K562 (cell line): ENCODE measurements at regions not wholly inside any gene's neighbourhood (a gene's known extent, or its start where the extent isn't known, plus 50 kb on each side); places are given as distances from the start of the nearest gene placed in this dataset.

Source experiments
- ATAC-seq: fragments of 200-7000 bp; cut with Tn5 transposase; 3 replicates; pipeline ENCODE4 v1.9.1; 2020; ENCODE audit warnings: moderate library complexity
- BruUV-seq: library from RNA; stranded (reverse); fragments of 400-500 nt; replicated peaks from 2 replicates; lab custom pipeline; 2021; lab: Mats Ljungman, UMichigan
- CTCF ChIA-PET: fragments of 300-600 bp; formaldehyde crosslinking; extraction: SDS; loops from one replicate; lab custom pipeline; 2021; ENCODE audit warnings: low intra/inter-chr PET ratio; lab: Yijun Ruan, JAX
- POLR2A ChIA-PET: fragments of 300-600, 350-650 bp; sonication (Branson Sonifier 250); formaldehyde crosslinking; extraction: SDS; loops from one replicate; lab custom pipeline; 2021; ENCODE audit warnings: antibody characterized with exemption, inconsistent platforms; lab: Yijun Ruan, JAX
- DNase-seq, 4 experiments: peaks; one replicate each; pipeline versions ENCODE4 v3.0.0 to v3.0.0-alpha.2; 2011 to 2018; ENCODE audit warnings: low spot score in 3 of 4, mixed read lengths in 3 of 4; ENCODE audit errors: extremely low read depth in 1 of 4
- FAIRE-seq: peaks from 2 replicates; lab custom pipeline; 2011; peaks lifted over from hg19 to GRCh38; lab: Jason Lieb, UNC
- H2AFZ ChIP-seq: 2 replicates; pipeline ENCODE4 v1.6.0; 2011; ENCODE audit warnings: low read depth, low read length, control low read depth, inconsistent platforms
- H3K27ac ChIP-seq: fragments of 200-600 bp; 3 replicates; pipeline ENCODE4 v1.8.0; 2011; ENCODE audit warnings: low read depth, mild to moderate bottlenecking, control low read depth, inconsistent platforms, low read length, moderate library complexity, mixed read lengths; ENCODE audit errors: extremely low read depth
- H3K27me3 ChIP-seq, 2 experiments: fragments of 300-600 bp in 1 of 2; 2 replicates in 1 of 2; 3 replicates in 1 of 2; pipeline versions ENCODE4 v1.6.0 to v1.8.0; 2011; ENCODE audit warnings: inconsistent platforms in 2 of 2, low read length in 2 of 2, mild to moderate bottlenecking in 1 of 2, mixed read lengths in 1 of 2, moderate library complexity in 1 of 2; ENCODE audit not compliant: control insufficient read depth in 2 of 2, insufficient read depth in 2 of 2
- H3K36me3 ChIP-seq: fragments of 300-600 bp; 3 replicates; pipeline ENCODE4 v1.8.0; 2011; ENCODE audit warnings: mild to moderate bottlenecking, low read length, inconsistent platforms; ENCODE audit not compliant: control insufficient read depth, insufficient read depth
- H3K4me1 ChIP-seq, 2 experiments: fragments of 200-600 bp in 1 of 2; replicated peaks in 1 of 2; 2 replicates in 1 of 2; 3 replicates in 1 of 2; pipeline versions ENCODE4 v1.5.1 to v1.8.0; 2011; ENCODE audit warnings: inconsistent platforms in 2 of 2, low read length in 2 of 2, mild to moderate bottlenecking in 1 of 2, mixed read lengths in 1 of 2, moderate library complexity in 1 of 2; ENCODE audit not compliant: control insufficient read depth in 2 of 2, insufficient read depth in 2 of 2
- H3K4me2 ChIP-seq: 2 replicates; pipeline ENCODE4 v1.6.1; 2011; ENCODE audit warnings: low read length, control low read depth, inconsistent platforms, mixed read lengths; ENCODE audit not compliant: insufficient read depth
- H3K4me3 ChIP-seq: fragments of 200-600 bp; sonication (generic), shearing (Covaris generic); 2 replicates; pipeline ENCODE4 v1.5.1; 2016; ENCODE audit warnings: control low read depth, inconsistent platforms
- H3K79me2 ChIP-seq: fragments of 200-600 bp; 3 replicates; pipeline ENCODE4 v1.8.0; 2011; ENCODE audit warnings: low read length, inconsistent platforms; ENCODE audit not compliant: control insufficient read depth, insufficient read depth
- H3K9ac ChIP-seq, 2 experiments: 2 replicates each; pipeline versions ENCODE4 v1.6.0 to v1.6.1; 2011; ENCODE audit warnings: low read depth in 2 of 2, low read length in 2 of 2, control low read depth in 1 of 2, inconsistent platforms in 1 of 2, mild to moderate bottlenecking in 1 of 2, mixed read lengths in 1 of 2; ENCODE audit not compliant: insufficient read depth in 1 of 2
- H3K9me1 ChIP-seq: one replicate; pipeline ENCODE4 v1.6.0; 2011; ENCODE audit warnings: inconsistent platforms, mild to moderate bottlenecking, low read length, moderate library complexity; ENCODE audit not compliant: control insufficient read depth, insufficient read depth
- H3K9me3 ChIP-seq: replicated peaks from 2 replicates; pipeline ENCODE4 v1.5.1; 2011; ENCODE audit warnings: low read depth, low read length, inconsistent platforms; ENCODE audit not compliant: control insufficient read depth, insufficient read depth
- H4K20me1 ChIP-seq: replicated peaks from 2 replicates; pipeline ENCODE4 v1.6.1; 2011; ENCODE audit warnings: low read length, inconsistent platforms, mixed read lengths; ENCODE audit not compliant: control insufficient read depth, insufficient read depth
- ARHGAP35 ChIP-seq: fragments of 450-650 bp; IDR thresholded peaks from 2 replicates; pipeline ENCODE4 v1.6.1; 2018; ENCODE audit not compliant: partially characterized antibody
- BCLAF1 ChIP-seq, 2 experiments: fragments of 450-650 bp in 1 of 2; IDR thresholded peaks; 2 replicates each; pipeline ENCODE4 v1.6.1; 2011 to 2017; ENCODE audit warnings: low read depth in 2 of 2, antibody characterized with exemption in 1 of 2, borderline replicate concordance in 1 of 2, low read length in 1 of 2, mild to moderate bottlenecking in 1 of 2, mixed read lengths in 1 of 2; ENCODE audit not compliant: control insufficient read depth in 1 of 2
- CTCF ChIP-seq, 3 experiments: IDR thresholded peaks in 2 of 3; conservative IDR thresholded peaks in 1 of 3; 2 replicates each; pipeline ENCODE4 v1.5.1; 2011 to 2012; ENCODE audit warnings: low read length in 3 of 3, mild to moderate bottlenecking in 3 of 3, control low read depth in 2 of 3, improper control_type of control experiment in 1 of 3, inconsistent platforms in 1 of 3, low read depth in 1 of 3, mixed read lengths in 1 of 3, moderate library complexity in 1 of 3; ENCODE audit not compliant: insufficient read depth in 2 of 3
- GABPB2 ChIP-seq: fragments of 250-450 bp; sonication (Bioruptor Pico); conservative IDR thresholded peaks from 2 replicates; pipeline ENCODE4 v1.5.1; 2021; ENCODE audit warnings: mild to moderate bottlenecking
- ID3 ChIP-seq, 2 experiments: fragments of 250-450 bp in 1 of 2; fragments of 450-650 bp in 1 of 2; sonication (Bioruptor Pico) in 1 of 2; IDR thresholded peaks; 2 replicates each; pipeline versions ENCODE4 v1.6.1 to v1.8.0; 2016 to 2021; ENCODE audit warnings: mild to moderate bottlenecking in 2 of 2, moderate library complexity in 2 of 2, missing compliant biosample characterization in 1 of 2, missing genetic modification characterization in 1 of 2
- NCOA6 ChIP-seq: fragments of 450-650 bp; IDR thresholded peaks from 2 replicates; pipeline ENCODE4 v1.6.1; 2017; ENCODE audit warnings: mild to moderate bottlenecking
- PHB ChIP-seq: fragments of 250-450 bp; sonication (Bioruptor Pico); IDR thresholded peaks from 2 replicates; pipeline ENCODE4 v1.5.0; 2021
- PHF8 ChIP-seq: fragments of 200-600 bp; sonication (generic); IDR thresholded peaks from 2 replicates; pipeline ENCODE4 v1.6.1; 2012; ENCODE audit warnings: mixed run types, mild to moderate bottlenecking, inconsistent platforms, low read length, moderate library complexity, borderline replicate concordance
- POLR2G ChIP-seq: fragments of 200-400 bp; formaldehyde crosslinking; IDR thresholded peaks from 2 replicates; pipeline ENCODE4 v1.6.1; 2017; ENCODE audit warnings: low read depth, mild to moderate bottlenecking, antibody characterized with exemption, low read length, moderate library complexity
- RAD21 ChIP-seq, 2 experiments: fragments of 250-450 bp in 1 of 2; fragments of 450-650 bp in 1 of 2; sonication (Bioruptor Pico) in 1 of 2; formaldehyde crosslinking in 1 of 2; IDR thresholded peaks in 1 of 2; conservative IDR thresholded peaks in 1 of 2; 2 replicates each; pipeline versions ENCODE4 v1.4.0 to v1.8.0; 2020 to 2022; ENCODE audit warnings: mild to moderate bottlenecking in 2 of 2, moderate library complexity in 1 of 2
- TRIM24 ChIP-seq, 2 experiments: fragments of 450-650 bp; IDR thresholded peaks; 2 replicates each; pipeline ENCODE4 v1.6.1; 2016
- ZFP1 ChIP-seq: fragments of 450-650 bp; formaldehyde crosslinking; IDR thresholded peaks from 2 replicates; pipeline ENCODE4 v1.4.0; 2020; ENCODE audit warnings: mild to moderate bottlenecking, mixed read lengths
- WGBS: fragments of 100-300 bp; shearing (Covaris generic); methylation state at CpG from one replicate; pipeline ENCODE4 v1.1.6; 2016; ENCODE audit warnings: low coverage, mixed read lengths; ENCODE audit not compliant: insufficient coverage; ENCODE audit errors: missing lambda C conversion rate; 5-methylcytosine and 5-hydroxymethylcytosine counted together
- in situ Hi-C: fragments of 300-500 bp; cut with MboI; formaldehyde crosslinking; loops from 4 replicates; pipeline ENCODE4 v1.15.0; 2018; ENCODE audit warnings: inconsistent platforms, mixed read lengths
- intact Hi-C: fragments of 100-400 bp; cut with micrococcal nuclease; formaldehyde crosslinking; loops from 2 replicates; pipeline ENCODE4 v1.14.2; 2022
- TF ChIP-seq, protein P1 (sequence below): fragments of 250-450 bp; sonication (Bioruptor Pico); IDR thresholded peaks from 2 replicates; pipeline ENCODE4 v1.6.1; 2021; ENCODE audit warnings: mild to moderate bottlenecking
- TF ChIP-seq, protein P2 (sequence below): fragments of 450-650 bp; formaldehyde crosslinking; IDR thresholded peaks from 2 replicates; pipeline ENCODE4 v1.4.0; 2022; ENCODE audit warnings: mild to moderate bottlenecking, moderate library complexity

DNA sequence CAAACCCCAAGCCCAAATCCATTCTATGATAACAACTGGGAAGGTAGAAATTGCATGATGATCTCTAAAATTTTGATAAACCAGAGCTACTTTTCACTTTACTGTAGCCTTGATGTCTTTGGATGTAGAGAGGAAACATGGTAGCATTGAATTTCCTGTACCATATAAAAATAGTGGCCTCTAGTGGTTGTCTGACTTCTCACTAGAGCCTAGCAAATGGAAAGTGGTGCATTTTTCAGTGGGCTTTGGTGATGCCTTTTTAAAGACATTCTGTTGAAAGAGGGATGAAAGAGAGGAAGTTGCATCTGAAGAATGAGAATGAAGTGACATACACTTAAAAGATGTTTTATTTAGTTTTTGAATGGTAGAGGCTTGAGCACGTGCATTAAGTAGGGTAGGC, 662.2 kb downstream of the XIRP2 start (continued):
- TF ChIP-seq CTCF (IDR thresholded peaks at IDR 0.05 in 2 of 3, conservative IDR thresholded peaks at IDR 0.05 in 1 of 3; ENCODE audit: insufficient read depth in 2 of 3, low read depth in 1 of 3, low read length in 3 of 3) (peak in 2 of 3 experiments; percentile 24 to 35; a peak in 2 of 6 replicates), PHF8 (no peak), RAD21 (CRISPR knock-in tag; conservative IDR thresholded peaks at IDR 0.05 in 1 of 2, IDR thresholded peaks at IDR 0.05 in 1 of 2) (peak in 1 of 2 experiments; percentile 41; a peak in 2 of 4 replicates), ZFP1 (CRISPR knock-in tag) (no peak), PHB (CRISPR knock-in tag) (no peak), ARHGAP35 (no peak)
- TF ChIP-seq, all 486 proteins: peak for 2

DNA sequence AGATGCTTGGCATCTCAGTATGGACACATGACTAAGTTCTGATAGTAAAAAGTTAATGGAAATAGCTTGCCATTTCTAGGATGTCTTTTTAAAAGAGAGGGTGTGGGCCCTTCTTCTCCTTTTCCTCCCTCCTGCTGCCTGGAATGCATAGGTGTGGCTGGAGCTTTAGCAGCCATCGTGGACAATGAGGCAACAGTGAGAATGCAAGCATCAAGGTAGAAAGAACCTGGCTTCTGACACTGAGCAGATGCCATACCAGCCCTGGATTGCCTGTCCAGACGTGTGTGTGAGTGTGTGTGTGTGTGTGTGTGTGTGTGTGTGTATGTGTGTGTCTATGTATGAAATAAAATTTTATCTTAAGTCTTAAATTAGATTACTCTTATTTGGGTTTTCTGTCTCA, 660.1 kb downstream of the XIRP2 start:
- Histone ChIP-seq H3K9me3 (no peaks in the 10 kb centered on the region), H3K4me2 (no peak overlapping the region), H3K79me2 (no peaks in the 10 kb centered on the region), H2AFZ (no peak overlapping the region), H3K27me3 (no peaks in the 10 kb centered on the region), H3K36me3 (no peaks in the 10 kb centered on the region), H3K4me3 (no peak overlapping the region), H4K20me1 (no peaks in the 10 kb centered on the region), H3K9ac (no peak overlapping the region), H3K9me1 (no peaks in the 10 kb centered on the region), H3K4me1 (no peaks in the 10 kb centered on the region), H3K27ac (no peak overlapping the region)
- FAIRE-seq (no peak), DNase-seq (no peak), ATAC-seq (no peak)
- ChIA-PET POLR2A (no interaction called here), CTCF (no interaction called here)
- WGBS, result 7% methylated on average over 2 of the region's 2 CpGs
- no TSS peak for BruUV-seq
- in situ Hi-C loops, result no loop called here
- intact Hi-C loops, result loop anchor here (10.0 kb wide), 1 partner anchor 566 kb away; no protein-coding TSS in a partner anchor
- TF ChIP-seq, protein P1, sequence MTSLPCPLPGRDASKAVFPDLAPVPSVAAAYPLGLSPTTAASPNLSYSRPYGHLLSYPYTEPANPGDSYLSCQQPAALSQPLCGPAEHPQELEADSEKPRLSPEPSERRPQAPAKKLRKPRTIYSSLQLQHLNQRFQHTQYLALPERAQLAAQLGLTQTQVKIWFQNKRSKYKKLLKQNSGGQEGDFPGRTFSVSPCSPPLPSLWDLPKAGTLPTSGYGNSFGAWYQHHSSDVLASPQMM, result no peak
- TF ChIP-seq GABPB2 (no peak), PHB (CRISPR knock-in tag) (no peak), NCOA6 (no peak), POLR2G (no peak), ID3 (CRISPR knock-in tag; IDR thresholded peaks at IDR 0.05) (no peak), ID3 (tag; IDR thresholded peaks at IDR 0.05) (no peak), BCLAF1 (IDR thresholded peaks at IDR 0.05; ENCODE audit: borderline replicate concordance in 1 of 2, control insufficient read depth in 1 of 2, low read depth in 2 of 2, low read length in 1 of 2) (no peak), TRIM24 (IDR thresholded peaks at IDR 0.05) (no peak)
- TF ChIP-seq, protein P2, sequence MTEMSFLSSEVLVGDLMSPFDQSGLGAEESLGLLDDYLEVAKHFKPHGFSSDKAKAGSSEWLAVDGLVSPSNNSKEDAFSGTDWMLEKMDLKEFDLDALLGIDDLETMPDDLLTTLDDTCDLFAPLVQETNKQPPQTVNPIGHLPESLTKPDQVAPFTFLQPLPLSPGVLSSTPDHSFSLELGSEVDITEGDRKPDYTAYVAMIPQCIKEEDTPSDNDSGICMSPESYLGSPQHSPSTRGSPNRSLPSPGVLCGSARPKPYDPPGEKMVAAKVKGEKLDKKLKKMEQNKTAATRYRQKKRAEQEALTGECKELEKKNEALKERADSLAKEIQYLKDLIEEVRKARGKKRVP, result no peak
